Left ventricle myocardium inferior (tissue), 1 donor: ENCODE measurements at regions not wholly inside any gene's neighbourhood (a gene's known extent, or its start where the extent isn't known, plus 50 kb on each side); places are given as distances from the start of the nearest gene placed in this dataset.

Experiments
- DNase-seq: peaks from one replicate; pipeline ENCODE4 v3.0.0-alpha.2; 2020
- H3K27ac ChIP-seq: fragments of 200-600 bp; replicated peaks from 2 replicates; pipeline ENCODE4 v1.8.0; 2021
- H3K27me3 ChIP-seq: fragments of 200-600 bp; 2 replicates; pipeline ENCODE4 v1.8.0; 2021; ENCODE audit warnings: low read depth
- H3K36me3 ChIP-seq: fragments of 200-600 bp; 2 replicates; pipeline ENCODE4 v1.8.0; 2021
- H3K4me1 ChIP-seq: fragments of 200-600 bp; 2 replicates; pipeline ENCODE4 v1.8.0; 2021
- H3K4me3 ChIP-seq: fragments of 200-600 bp; 2 replicates; pipeline ENCODE4 v1.8.0; 2021; ENCODE audit warnings: mild to moderate bottlenecking, moderate library complexity
- H3K9me3 ChIP-seq: fragments of 200-600 bp; replicated peaks from 2 replicates; pipeline ENCODE4 v1.8.0; 2021
- CTCF ChIP-seq: fragments of 200-600 bp; IDR thresholded peaks from 2 replicates; pipeline ENCODE4 v1.8.0; 2021; ENCODE audit warnings: antibody characterized with exemption, mild to moderate bottlenecking, borderline replicate concordance
- intact Hi-C: fragments of 100-400 bp; cut with micrococcal nuclease; formaldehyde crosslinking; loops from one replicate; pipeline ENCODE4 v1.11.0; 2022
- donor health status: DM: no; HTN: yes; CAD: no; lungs with severe emphysema.

- Histone ChIP-seq H3K27me3 (no peaks in the 10 kb centered on the region), H3K4me1 (peaks cover 24% of the 10 kb centered on the region), H3K27ac (peak overlapping the region; percentile 69), H3K4me3 (no peak overlapping the region), H3K9me3 (no peaks in the 10 kb centered on the region), H3K36me3 (no peaks in the 10 kb centered on the region)
- TF ChIP-seq CTCF, result no peak
- intact Hi-C loops, result no loop called here
- DNase-seq, result no peak
These were observed 76.7 kb upstream of the FAM9C start for GRCh38 chrX:13121020-13121555.

- DNase-seq, result no peak
- intact Hi-C loops, result no loop called here
- Histone ChIP-seq H3K4me3 (no peak overlapping the region), H3K27ac (peak overlapping the region; percentile 69), H3K36me3 (no peaks in the 10 kb centered on the region), H3K27me3 (no peaks in the 10 kb centered on the region), H3K4me1 (peaks cover 34% of the 10 kb centered on the region), H3K9me3 (no peaks in the 10 kb centered on the region)
- TF ChIP-seq CTCF, result no peak
These were observed 75.6 kb upstream of the FAM9C start for GRCh38 chrX:13120017-13120416.

GRCh38 chrX:13119386-13119785 lies 75.0 kb upstream of the FAM9C start:
- DNase-seq, result no peak
- no peaks in the 10 kb centered on the region for H3K36me3 ChIP-seq
- no peak overlapping the region for H3K4me3 ChIP-seq
- H3K27me3 ChIP-seq, result no peaks in the 10 kb centered on the region
- H3K9me3 ChIP-seq, result peaks cover 4% of the 10 kb centered on the region
- H3K27ac ChIP-seq, result peak overlapping the region; percentile 69
- peaks cover 34% of the 10 kb centered on the region for H3K4me1 ChIP-seq
- TF ChIP-seq CTCF, result no peak
- intact Hi-C loops, result no loop called here

- DNase-seq, result no peak
- Histone ChIP-seq H3K27me3 (no peaks in the 10 kb centered on the region), H3K9me3 (peaks cover 4% of the 10 kb centered on the region), H3K4me1 (peaks cover 20% of the 10 kb centered on the region), H3K27ac (peak overlapping the region; percentile 62), H3K36me3 (no peaks in the 10 kb centered on the region), H3K4me3 (no peak overlapping the region)
- TF ChIP-seq CTCF, result no peak
- intact Hi-C loops, result no loop called here
These were observed 70.9 kb upstream of the FAM9C start for GRCh38 chrX:13115146-13115855.

GRCh38 chrX:13112499-13112898 lies 68.1 kb upstream of the FAM9C start:
- Histone ChIP-seq H3K4me3 (no peak overlapping the region), H3K27me3 (no peaks in the 10 kb centered on the region), H3K36me3 (no peaks in the 10 kb centered on the region), H3K4me1 (peaks cover 30% of the 10 kb centered on the region), H3K27ac (no peak overlapping the region), H3K9me3 (peaks cover 4% of the 10 kb centered on the region)
- DNase-seq, result no peak
- no peak for TF ChIP-seq CTCF
- intact Hi-C loops, result no loop called here
